BJ (cell line): ENCODE measurements at regions not wholly inside any gene's neighbourhood (a gene's known extent, or its start where the extent isn't known, plus 50 kb on each side); places are given as distances from the start of the nearest gene placed in this dataset.

ENCODE experiments used
- CTCF ChIA-PET: fragments of 350-600 bp; formaldehyde crosslinking; extraction: SDS; loops from one replicate; lab custom pipeline; 2021; ENCODE audit warnings: antibody characterized with exemption, inconsistent platforms; lab: Yijun Ruan, JAX
- POLR2A ChIA-PET: fragments of 300-600 bp; sonication (Branson Sonifier 250); formaldehyde crosslinking; extraction: SDS; loops from one replicate; lab custom pipeline; 2021; ENCODE audit warnings: antibody characterized with exemption; lab: Charles Lee
- DNase-seq: peaks from one replicate; pipeline ENCODE4 v3.0.0-alpha.2; 2011; ENCODE audit warnings: low read depth
- H3K27me3 ChIP-seq: 2 replicates; pipeline ENCODE4 v1.6.0; 2011; ENCODE audit warnings: low read length; ENCODE audit not compliant: control insufficient read depth, insufficient read depth
- H3K36me3 ChIP-seq: 2 replicates; pipeline ENCODE4 v1.5.1; 2011; ENCODE audit warnings: low read length; ENCODE audit not compliant: control insufficient read depth, insufficient read depth
- H3K4me3 ChIP-seq: 2 replicates; pipeline ENCODE4 v1.5.1; 2011; ENCODE audit warnings: low read depth, mild to moderate bottlenecking, control low read depth, low read length
- TF ChIP-seq, protein P1 (sequence below): IDR thresholded peaks from 2 replicates; pipeline ENCODE4 v1.5.1; 2011; ENCODE audit warnings: low read depth, mild to moderate bottlenecking, control low read depth, inconsistent platforms, low read length, moderate library complexity; ENCODE audit not compliant: insufficient read depth

DNA sequence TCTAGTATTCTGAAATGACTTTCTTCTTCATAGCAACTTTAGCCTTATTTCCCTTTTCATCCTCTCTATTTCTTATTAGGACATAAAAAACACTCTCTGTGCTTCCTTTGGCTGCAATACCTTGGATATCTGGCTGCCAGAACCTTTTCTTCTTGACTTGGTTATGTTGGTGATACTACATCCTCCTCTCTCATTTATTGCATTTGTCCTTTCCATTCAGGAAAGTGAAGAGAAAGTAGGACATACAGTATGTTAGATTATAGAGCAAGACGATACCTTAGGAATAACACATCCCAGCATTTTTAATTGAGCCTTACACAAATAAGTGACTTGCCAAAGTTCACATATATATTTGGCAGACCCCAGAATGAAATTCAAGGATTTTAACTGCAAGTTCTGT lies 210.1 kb upstream of the PPP1R3A start:
- Histone ChIP-seq H3K36me3 (no peaks in the 10 kb centered on the region), H3K27me3 (no peaks in the 10 kb centered on the region), H3K4me3 (no peak overlapping the region)
- DNase-seq: no peak
- TF ChIP-seq, protein P1, sequence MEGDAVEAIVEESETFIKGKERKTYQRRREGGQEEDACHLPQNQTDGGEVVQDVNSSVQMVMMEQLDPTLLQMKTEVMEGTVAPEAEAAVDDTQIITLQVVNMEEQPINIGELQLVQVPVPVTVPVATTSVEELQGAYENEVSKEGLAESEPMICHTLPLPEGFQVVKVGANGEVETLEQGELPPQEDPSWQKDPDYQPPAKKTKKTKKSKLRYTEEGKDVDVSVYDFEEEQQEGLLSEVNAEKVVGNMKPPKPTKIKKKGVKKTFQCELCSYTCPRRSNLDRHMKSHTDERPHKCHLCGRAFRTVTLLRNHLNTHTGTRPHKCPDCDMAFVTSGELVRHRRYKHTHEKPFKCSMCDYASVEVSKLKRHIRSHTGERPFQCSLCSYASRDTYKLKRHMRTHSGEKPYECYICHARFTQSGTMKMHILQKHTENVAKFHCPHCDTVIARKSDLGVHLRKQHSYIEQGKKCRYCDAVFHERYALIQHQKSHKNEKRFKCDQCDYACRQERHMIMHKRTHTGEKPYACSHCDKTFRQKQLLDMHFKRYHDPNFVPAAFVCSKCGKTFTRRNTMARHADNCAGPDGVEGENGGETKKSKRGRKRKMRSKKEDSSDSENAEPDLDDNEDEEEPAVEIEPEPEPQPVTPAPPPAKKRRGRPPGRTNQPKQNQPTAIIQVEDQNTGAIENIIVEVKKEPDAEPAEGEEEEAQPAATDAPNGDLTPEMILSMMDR: no peak
- POLR2A ChIA-PET: no interaction called here
- CTCF ChIA-PET: no interaction called here

DNA sequence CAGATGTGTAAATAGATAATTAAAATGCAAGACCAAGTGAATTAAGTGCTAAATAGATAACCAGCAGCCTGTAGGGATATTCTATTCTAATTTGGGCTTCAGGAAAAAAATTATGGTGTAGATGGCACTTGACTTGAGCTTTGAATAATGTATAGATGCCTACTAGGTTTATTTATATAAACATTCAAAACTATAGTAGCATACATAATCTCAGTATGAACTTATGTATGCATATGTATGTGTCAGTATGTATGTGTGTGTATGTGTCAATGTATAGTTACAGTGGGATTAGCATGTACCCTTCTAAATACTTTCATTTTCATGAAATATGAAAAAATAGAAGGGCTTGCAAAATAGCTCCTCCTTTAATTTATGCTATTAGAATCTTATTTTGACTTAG lies 207.3 kb upstream of the PPP1R3A start:
- Histone ChIP-seq H3K36me3 (no peaks in the 10 kb centered on the region), H3K4me3 (no peak overlapping the region), H3K27me3 (no peaks in the 10 kb centered on the region)
- ChIA-PET POLR2A (no interaction called here), CTCF (no interaction called here)
- no peak for DNase-seq
- TF ChIP-seq, protein P1: no peak

DNA sequence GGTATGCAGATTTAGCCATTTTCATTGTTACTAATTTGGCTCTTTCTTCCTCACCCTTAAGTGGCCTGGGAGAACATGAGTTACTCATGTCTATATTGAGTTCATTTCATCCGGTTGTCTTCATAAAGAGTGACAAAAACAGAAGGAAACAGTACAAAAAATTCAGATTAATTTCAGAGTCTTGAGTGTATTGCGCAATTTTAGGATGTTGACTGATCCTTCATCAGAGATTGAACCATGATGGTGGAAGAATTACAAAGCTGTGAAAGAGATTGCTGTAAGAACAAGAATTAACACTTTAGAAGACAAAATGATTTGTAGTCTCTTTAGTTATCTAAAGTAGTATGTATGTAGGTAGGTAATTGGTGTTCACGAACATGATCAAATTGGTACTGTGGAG lies 194.0 kb upstream of the PPP1R3A start:
- H3K4me3 ChIP-seq: no peak overlapping the region
- H3K36me3 ChIP-seq: no peaks in the 10 kb centered on the region
- TF ChIP-seq, protein P1: no peak
- POLR2A ChIA-PET: no interaction called here
- no peaks in the 10 kb centered on the region for H3K27me3 ChIP-seq
- no peak for DNase-seq
- CTCF ChIA-PET: no interaction called here

DNA sequence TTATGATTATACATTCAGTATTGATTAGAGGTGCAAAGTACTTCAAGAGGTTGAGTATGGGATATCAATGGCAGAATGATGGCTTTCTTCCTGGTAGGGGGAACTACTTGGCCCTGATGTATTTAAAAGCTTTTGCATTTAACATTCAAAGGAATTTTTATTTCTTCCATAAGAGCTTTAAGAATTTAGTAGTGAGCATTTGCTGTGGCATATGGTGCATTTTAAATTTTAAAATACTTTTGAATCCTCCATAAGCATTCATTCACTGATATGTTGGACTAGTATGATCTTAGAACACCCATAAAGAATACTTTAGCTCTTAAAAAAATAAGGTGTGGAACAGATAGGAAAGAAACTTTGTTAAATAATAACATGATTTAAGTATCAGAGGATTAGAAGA lies 191.9 kb upstream of the PPP1R3A start:
- TF ChIP-seq, protein P1: no peak
- H3K4me3 ChIP-seq: no peak overlapping the region
- ChIA-PET CTCF (no interaction called here), POLR2A (no interaction called here)
- no peaks in the 10 kb centered on the region for H3K36me3 ChIP-seq
- DNase-seq: no peak
- no peaks in the 10 kb centered on the region for H3K27me3 ChIP-seq

DNA sequence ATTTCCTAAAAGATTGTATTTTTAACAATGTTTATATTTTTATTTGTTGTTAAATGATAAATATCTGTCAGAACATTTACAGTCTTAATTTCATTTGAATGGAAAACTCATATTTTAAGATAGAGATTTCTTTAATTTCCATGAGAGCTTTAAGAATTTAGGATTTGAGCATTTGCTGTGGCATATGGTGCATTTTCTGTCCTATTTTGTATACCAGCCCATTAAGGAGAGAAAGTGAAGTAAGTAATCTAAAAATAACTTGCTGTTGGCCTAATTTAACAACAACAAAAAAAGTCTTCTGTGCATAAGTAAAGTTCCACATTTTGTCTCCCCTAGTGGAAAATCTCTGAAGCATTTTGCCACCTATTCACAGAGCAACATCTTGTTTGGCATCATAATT lies 190.9 kb upstream of the PPP1R3A start:
- Histone ChIP-seq H3K27me3 (no peaks in the 10 kb centered on the region), H3K4me3 (no peak overlapping the region), H3K36me3 (no peaks in the 10 kb centered on the region)
- ChIA-PET CTCF (no interaction called here), POLR2A (no interaction called here)
- no peak for DNase-seq
- TF ChIP-seq, protein P1: no peak
